Ishikawa (cell line): ENCODE measurements at regions not wholly inside any gene's neighbourhood (a gene's known extent, or its start where the extent isn't known, plus 50 kb on each side); places are given as distances from the start of the nearest gene placed in this dataset.
A peak's percentile ranks its signal among the peaks of the same experiment; 100 is the strongest.

Experiments
- CREB1 ChIP-seq: IDR thresholded peaks from 2 replicates; pipeline ENCODE4 v1.6.1; 2012; ENCODE audit warnings: low read depth
- EP300 ChIP-seq: IDR thresholded peaks from 2 replicates; pipeline ENCODE4 v1.6.1; 2012; ENCODE audit warnings: borderline replicate concordance
- RAD21 ChIP-seq: IDR thresholded peaks from 2 replicates; pipeline ENCODE4 v1.6.1; 2012; ENCODE audit warnings: low read depth
- REST ChIP-seq: IDR thresholded peaks from 2 replicates; pipeline ENCODE4 v1.6.1; 2012; ENCODE audit warnings: low read depth, mild to moderate bottlenecking
- USF1 ChIP-seq: IDR thresholded peaks from 2 replicates; pipeline ENCODE4 v1.6.1; 2012

- no peak for TF ChIP-seq CREB1
- no peak for TF ChIP-seq USF1
- no peak for TF ChIP-seq EP300
- TF ChIP-seq REST = no peak
- peak; percentile 63; the same call in 1 of the 2 replicates for TF ChIP-seq RAD21
Measured at GRCh38 chr1:63004868-63005267, 220.9 kb downstream of the ATG4C start.
